ENCODE measurements at regions not wholly inside any gene's neighbourhood (a gene's known extent, or its start where the extent isn't known, plus 50 kb on each side); places are given as distances from the start of the nearest gene placed in this dataset.

DNA sequence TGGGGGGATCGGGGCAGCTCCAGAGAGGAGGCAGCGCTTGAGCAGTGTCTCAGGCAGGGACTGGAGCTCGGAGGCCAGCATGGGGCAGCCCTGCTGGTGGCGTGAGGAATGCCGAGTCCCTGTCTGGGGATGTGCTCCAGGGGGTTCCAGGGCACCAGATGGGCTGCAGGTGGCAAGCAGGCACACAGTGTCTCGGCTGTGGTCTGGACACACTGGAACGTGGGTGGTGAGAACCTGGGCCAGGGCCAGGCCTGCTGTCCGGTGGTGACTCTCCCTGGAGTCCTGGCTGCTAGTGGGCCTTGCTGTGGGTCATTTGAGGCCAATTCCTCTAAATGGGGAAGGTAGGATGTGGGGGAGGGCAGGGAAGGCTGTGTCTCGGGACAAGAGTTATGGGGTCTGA is 199.4 kb upstream of the RTL1 start:
- TF ChIP-seq, protein P1, sequence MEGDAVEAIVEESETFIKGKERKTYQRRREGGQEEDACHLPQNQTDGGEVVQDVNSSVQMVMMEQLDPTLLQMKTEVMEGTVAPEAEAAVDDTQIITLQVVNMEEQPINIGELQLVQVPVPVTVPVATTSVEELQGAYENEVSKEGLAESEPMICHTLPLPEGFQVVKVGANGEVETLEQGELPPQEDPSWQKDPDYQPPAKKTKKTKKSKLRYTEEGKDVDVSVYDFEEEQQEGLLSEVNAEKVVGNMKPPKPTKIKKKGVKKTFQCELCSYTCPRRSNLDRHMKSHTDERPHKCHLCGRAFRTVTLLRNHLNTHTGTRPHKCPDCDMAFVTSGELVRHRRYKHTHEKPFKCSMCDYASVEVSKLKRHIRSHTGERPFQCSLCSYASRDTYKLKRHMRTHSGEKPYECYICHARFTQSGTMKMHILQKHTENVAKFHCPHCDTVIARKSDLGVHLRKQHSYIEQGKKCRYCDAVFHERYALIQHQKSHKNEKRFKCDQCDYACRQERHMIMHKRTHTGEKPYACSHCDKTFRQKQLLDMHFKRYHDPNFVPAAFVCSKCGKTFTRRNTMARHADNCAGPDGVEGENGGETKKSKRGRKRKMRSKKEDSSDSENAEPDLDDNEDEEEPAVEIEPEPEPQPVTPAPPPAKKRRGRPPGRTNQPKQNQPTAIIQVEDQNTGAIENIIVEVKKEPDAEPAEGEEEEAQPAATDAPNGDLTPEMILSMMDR (conservative IDR thresholded peaks at IDR 0.05; ENCODE audit: control insufficient read depth, insufficient read depth, low read depth, low read length): no peak
- DNase-seq (ENCODE audit: low read depth): peak; percentile 27
- H3K4me3 ChIP-seq (ENCODE audit: control insufficient read depth, low read depth, low read length): no peak overlapping the region

DNA sequence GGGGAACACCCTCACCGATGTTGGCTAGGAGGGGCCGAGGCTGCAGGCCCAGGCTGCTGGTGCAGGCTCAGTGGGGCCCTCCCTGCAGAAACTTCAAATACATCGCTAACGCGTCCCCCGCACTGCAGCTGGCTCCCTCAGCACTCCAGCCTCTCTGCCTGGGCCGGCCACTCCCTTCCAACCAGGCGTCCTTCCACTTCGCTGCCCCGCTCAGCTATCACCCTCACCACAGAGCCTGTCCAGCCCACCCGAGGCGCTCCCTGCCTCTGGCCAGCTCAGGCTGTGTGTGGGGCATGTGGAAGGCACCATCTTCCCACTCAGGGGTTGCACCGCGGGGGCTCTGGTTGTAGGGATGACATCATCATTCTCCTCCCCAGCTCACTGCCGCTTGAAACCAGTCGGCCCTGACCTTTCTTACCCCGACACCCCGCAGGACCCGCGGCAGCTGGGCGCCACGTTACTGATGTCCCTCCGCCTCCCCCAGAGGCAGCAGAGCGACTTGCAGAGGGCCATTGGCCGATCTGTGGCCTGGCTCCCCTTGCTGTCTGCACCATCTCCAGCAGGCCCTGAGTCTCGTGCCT is 199.9 kb upstream of the RTL1 start:
- H3K4me3 ChIP-seq (ENCODE audit: control insufficient read depth, low read depth, low read length): no peak overlapping the region
- no peak for DNase-seq (ENCODE audit: low read depth)
- TF ChIP-seq, protein P1 (conservative IDR thresholded peaks at IDR 0.05; ENCODE audit: control insufficient read depth, insufficient read depth, low read depth, low read length): no peak

- DNase-seq (ENCODE audit: low read depth): no peak
- TF ChIP-seq, protein P1 (conservative IDR thresholded peaks at IDR 0.05; ENCODE audit: control insufficient read depth, insufficient read depth, low read depth, low read length): no peak
- no peak overlapping the region for H3K4me3 ChIP-seq (ENCODE audit: control insufficient read depth, low read depth, low read length)
Measured at GRCh38 chr14:101104485-101104884, 201.0 kb upstream of the RTL1 start.

DNA sequence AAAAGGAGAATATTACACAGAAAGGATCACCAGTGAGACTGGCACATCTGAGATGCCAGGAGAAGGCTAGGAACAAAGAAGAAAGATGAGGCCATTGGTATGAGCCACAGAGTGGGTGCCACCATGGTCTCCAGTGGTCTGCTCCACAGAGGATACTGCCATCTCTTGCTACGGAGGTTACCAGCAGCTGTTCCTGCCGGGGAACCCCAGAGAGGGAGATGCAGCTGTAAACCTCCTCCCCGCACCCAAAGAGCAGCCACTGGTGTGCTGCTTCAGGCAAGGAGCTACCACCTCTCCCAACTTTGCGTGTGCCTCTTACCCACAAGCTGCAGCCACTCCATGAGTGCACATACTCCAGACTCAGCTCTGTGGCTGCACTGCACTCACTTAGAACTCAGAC is 201.5 kb upstream of the RTL1 start:
- no peak overlapping the region for H3K4me3 ChIP-seq (ENCODE audit: control insufficient read depth, low read depth, low read length)
- TF ChIP-seq, protein P1 (conservative IDR thresholded peaks at IDR 0.05; ENCODE audit: control insufficient read depth, insufficient read depth, low read depth, low read length): no peak
- no peak for DNase-seq (ENCODE audit: low read depth)

DNA sequence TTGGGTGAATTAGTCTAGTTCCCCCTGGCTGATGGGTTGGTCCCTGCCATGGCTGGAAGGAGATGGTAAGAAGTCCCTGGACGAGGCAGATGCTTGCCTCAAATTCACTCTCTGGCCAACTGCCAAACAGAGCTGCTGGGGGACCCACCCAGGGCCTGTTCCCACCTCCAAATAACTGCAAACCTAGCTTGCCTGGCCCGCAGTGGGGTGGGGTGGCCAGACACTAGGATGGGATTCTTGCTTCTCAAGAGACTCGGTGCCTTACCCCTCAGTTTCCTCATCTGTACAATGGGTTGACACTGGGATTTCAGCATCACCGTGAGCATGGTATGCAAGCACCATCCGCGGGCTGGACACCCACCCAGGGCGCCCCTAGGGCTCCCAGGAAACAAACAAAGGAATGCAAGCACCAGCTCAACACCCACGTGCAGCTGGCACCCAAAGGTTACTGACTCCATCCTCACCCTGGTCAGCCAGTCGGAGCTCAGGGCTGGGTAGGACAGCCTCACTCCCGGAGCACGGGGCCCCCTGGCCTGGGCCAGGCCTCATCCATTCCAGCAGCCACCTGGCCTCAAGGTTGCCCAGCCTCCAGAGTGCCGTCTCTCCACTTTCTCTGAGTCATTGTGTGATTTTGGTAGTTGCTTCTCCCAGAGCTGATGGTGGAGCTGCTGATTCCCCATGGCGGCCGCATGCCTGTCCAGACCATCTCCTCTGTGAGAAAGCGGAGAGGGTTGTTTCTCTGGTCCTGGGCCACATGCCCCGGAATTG is 205.2 kb upstream of the RTL1 start:
- DNase-seq (ENCODE audit: low read depth): no peak
- TF ChIP-seq, protein P1 (conservative IDR thresholded peaks at IDR 0.05; ENCODE audit: control insufficient read depth, insufficient read depth, low read depth, low read length): no peak
- no peak overlapping the region for H3K4me3 ChIP-seq (ENCODE audit: control insufficient read depth, low read depth, low read length)

DNA sequence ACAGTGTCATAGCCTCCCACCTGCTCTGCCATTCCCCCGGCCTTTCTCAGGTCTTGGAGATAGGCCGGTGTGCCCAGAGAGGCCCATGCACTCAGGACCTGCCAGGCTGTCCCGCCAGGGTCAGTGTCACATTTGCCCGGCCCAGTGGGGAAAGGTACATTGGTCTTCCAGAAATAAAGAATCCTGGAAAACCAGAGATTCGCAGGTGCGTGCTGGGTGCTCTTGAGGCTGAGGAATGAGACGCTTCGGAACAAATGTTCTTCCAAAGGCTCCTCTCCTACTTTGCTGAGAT is 205.8 kb upstream of the RTL1 start:
- no peak for DNase-seq (ENCODE audit: low read depth)
- H3K4me3 ChIP-seq (ENCODE audit: control insufficient read depth, low read depth, low read length): no peak overlapping the region
- TF ChIP-seq, protein P1 (conservative IDR thresholded peaks at IDR 0.05; ENCODE audit: control insufficient read depth, insufficient read depth, low read depth, low read length): no peak
